Stomach (tissue), 8 donors: ENCODE measurements at regions not wholly inside any gene's neighbourhood (a gene's known extent, or its start where the extent isn't known, plus 50 kb on each side); places are given as distances from the start of the nearest gene placed in this dataset.

Experiments used
- DNase-seq, 2 donors: peaks; one replicate each; pipeline versions ENCODE4 v3.0.0 to v3.0.0-alpha.2; 2013 to 2019
- H3K27ac ChIP-seq, 5 donors: fragments of 200-600 bp in 4 of 5; sonication (generic) in 4 of 5; one replicate each; pipeline ENCODE4 v1.5.1; 2013 to 2019; ENCODE audit warnings: mild to moderate bottlenecking in 1 of 5, moderate library complexity in 1 of 5
- H3K27me3 ChIP-seq, 3 donors: fragments of 200-600 bp; sonication (generic); one replicate each; pipeline ENCODE4 v1.5.1; 2017 to 2019; ENCODE audit warnings: mixed run types in 1 of 3
- H3K36me3 ChIP-seq, 4 donors: fragments of 200-600 bp; sonication (generic); 1 replicate in 3 of 4; 2 replicates in 1 of 4; pipeline ENCODE4 v1.5.1; 2016 to 2019
- H3K4me1 ChIP-seq, 4 donors: fragments of 200-600 bp; sonication (generic); one replicate each; pipeline ENCODE4 v1.5.1; 2016 to 2019
- H3K4me3 ChIP-seq, 4 donors: fragments of 200-600 bp; sonication (generic) in 3 of 4; one replicate each; pipeline ENCODE4 v1.5.1; 2016 to 2019; ENCODE audit warnings: mild to moderate bottlenecking in 1 of 4
- H3K9me3 ChIP-seq, 4 donors: fragments of 200-600 bp; sonication (generic); one replicate each; pipeline ENCODE4 v1.5.1; 2016 to 2019
- EP300 ChIP-seq: sonication (generic); formaldehyde crosslinking; IDR thresholded peaks from one replicate; pipeline ENCODE4 v1.6.1; 2017; ENCODE audit warnings: antibody characterized with exemption
- POLR2A ChIP-seq, 4 donors: fragments of 450-650 bp; IDR thresholded peaks; one replicate each; pipeline ENCODE4 v1.6.1; 2016; ENCODE audit warnings: antibody characterized with exemption in 4 of 4, control low read depth in 2 of 4, mild to moderate bottlenecking in 1 of 4, moderate library complexity in 1 of 4
- POLR2AphosphoS5 ChIP-seq, 3 donors: sonication (generic); formaldehyde crosslinking; IDR thresholded peaks; one replicate each; pipeline ENCODE4 v1.6.1; 2016; ENCODE audit warnings: antibody characterized with exemption in 3 of 3
- WGBS, 5 donors: extraction: QIAGEN DNeasy Blood & Tissue Kit in 3 of 5; methylation state at CpG; one replicate each; pipeline versions ENCODE4 v1.1.5 to v1.1.7; 2013 to 2018; 5-methylcytosine and 5-hydroxymethylcytosine counted together
- intact Hi-C: fragments of 100-400 bp; cut with DNase I; formaldehyde crosslinking; loops from one replicate; pipeline ENCODE4 v1.15.1; 2023; ENCODE audit warnings: low total_unique reads
- TF ChIP-seq, protein P1 (sequence below), 7 experiments: fragments of 450-650 bp in 4 of 7; fragments of 200-600 bp in 3 of 7; sonication (generic) in 3 of 7; IDR thresholded peaks; one replicate each; pipeline ENCODE4 v1.5.1; 2016 to 2019; ENCODE audit warnings: antibody characterized with exemption in 7 of 7, control low read depth in 2 of 7, mild to moderate bottlenecking in 1 of 7
- donor health status: healthy with polysubstance abuse.
- donor health status: Bipolar disorder and iron deficiency.
- donor health status: healthy.

DNA sequence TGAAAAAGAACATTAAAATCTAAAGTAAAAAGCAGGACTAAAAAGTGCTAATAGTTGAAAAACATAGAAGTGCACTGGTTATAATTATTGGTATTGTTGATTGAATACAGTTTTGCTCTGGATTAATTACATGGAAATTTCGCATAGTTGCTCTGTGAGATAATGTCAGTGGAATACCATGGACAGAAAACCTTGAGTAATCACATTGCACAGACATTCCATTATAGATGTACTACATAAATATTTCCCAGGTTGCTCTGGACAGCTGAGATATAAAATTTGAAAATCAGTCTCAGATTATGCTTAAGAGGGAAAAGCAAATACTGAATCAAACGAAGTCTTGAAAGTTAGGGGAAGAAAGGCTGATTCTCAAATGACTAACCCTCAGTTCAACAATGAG lies 439.3 kb upstream of the FLRT2 start:
- no peak for DNase-seq
- H3K27ac ChIP-seq, result no peak overlapping the region
- no peaks in the 10 kb centered on the region for H3K9me3 ChIP-seq
- H3K27me3 ChIP-seq, result no peaks in the 10 kb centered on the region
- 57 to 76% (median 62%) methylated on average over 2 of the region's 2 CpGs for WGBS, 5 donors
- H3K36me3 ChIP-seq, result no peaks in the 10 kb centered on the region
- no peak for TF ChIP-seq EP300
- TF ChIP-seq, protein P1, sequence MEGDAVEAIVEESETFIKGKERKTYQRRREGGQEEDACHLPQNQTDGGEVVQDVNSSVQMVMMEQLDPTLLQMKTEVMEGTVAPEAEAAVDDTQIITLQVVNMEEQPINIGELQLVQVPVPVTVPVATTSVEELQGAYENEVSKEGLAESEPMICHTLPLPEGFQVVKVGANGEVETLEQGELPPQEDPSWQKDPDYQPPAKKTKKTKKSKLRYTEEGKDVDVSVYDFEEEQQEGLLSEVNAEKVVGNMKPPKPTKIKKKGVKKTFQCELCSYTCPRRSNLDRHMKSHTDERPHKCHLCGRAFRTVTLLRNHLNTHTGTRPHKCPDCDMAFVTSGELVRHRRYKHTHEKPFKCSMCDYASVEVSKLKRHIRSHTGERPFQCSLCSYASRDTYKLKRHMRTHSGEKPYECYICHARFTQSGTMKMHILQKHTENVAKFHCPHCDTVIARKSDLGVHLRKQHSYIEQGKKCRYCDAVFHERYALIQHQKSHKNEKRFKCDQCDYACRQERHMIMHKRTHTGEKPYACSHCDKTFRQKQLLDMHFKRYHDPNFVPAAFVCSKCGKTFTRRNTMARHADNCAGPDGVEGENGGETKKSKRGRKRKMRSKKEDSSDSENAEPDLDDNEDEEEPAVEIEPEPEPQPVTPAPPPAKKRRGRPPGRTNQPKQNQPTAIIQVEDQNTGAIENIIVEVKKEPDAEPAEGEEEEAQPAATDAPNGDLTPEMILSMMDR (IDR thresholded peaks at IDR 0.05), result no peak
- TF ChIP-seq POLR2AphosphoS5 (IDR thresholded peaks at IDR 0.05), result no peak
- no peak for TF ChIP-seq POLR2A (IDR thresholded peaks at IDR 0.05)
- no peak overlapping the region for H3K4me3 ChIP-seq
- no peaks in the 10 kb centered on the region for H3K4me1 ChIP-seq
- intact Hi-C loops, result no loop called here

DNA sequence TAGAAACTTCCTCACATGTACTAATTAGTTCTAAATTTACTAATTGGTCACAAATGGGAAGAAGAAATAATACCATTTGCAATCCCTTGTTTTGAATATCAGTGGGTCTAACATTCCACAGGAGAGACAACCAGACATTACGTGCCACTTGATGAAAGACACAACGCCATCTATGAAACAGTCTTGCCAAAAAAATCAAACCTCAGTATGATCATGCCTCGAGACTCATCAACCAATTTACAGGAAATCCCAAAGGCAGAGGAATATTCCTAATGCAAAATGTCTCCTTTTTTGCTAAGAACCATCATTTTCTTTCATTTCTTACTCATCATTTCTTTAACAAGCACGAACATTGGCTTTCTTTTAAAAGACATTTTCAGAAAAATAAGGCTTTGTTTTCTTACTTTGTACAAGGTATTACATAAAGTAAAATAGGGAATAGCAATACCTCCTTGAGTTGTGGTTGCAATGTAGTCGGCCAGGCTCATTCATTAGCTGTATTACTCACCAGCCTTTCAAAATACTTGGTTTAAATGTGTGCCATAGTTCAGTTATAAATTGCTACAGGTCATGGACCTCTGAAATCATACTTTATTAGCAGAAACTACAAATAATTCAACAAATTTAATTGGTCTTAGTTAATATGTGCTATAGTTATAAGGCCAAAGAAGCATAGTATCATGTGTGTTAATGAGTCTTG lies 436.2 kb upstream of the FLRT2 start:
- Histone ChIP-seq H3K4me3 (no peak overlapping the region), H3K9me3 (no peaks in the 10 kb centered on the region), H3K27me3 (no peaks in the 10 kb centered on the region), H3K36me3 (no peaks in the 10 kb centered on the region), H3K4me1 (no peaks in the 10 kb centered on the region), H3K27ac (no peak overlapping the region)
- DNase-seq, result no peak
- TF ChIP-seq EP300 (no peak), POLR2AphosphoS5 (IDR thresholded peaks at IDR 0.05) (no peak)
- WGBS, 5 donors, result 83 to 91% (median 87%) methylated on average over 5 of the region's 5 CpGs
- intact Hi-C loops, result no loop called here

DNA sequence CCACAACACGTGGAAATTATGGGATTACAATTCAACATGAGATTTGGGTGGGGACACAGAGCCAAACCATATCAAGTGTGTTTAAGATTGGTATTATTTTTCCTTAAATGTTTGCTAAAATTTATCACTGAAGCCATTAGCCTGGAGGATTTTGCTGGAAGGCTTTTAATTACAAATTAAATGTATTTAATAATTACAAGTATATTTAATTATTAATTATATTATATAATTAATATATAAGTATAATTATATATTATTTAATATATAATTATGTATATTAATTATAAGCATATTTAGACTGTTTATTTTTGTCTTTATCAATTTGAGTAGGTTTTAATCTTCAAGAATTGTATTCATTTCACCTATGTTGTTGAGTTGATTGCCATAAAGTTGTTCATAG lies 427.4 kb upstream of the FLRT2 start:
- TF ChIP-seq, protein P1 (IDR thresholded peaks at IDR 0.05), result no peak
- DNase-seq, result no peak
- Histone ChIP-seq H3K36me3 (no peaks in the 10 kb centered on the region), H3K4me1 (no peaks in the 10 kb centered on the region), H3K27ac (no peak overlapping the region), H3K9me3 (no peaks in the 10 kb centered on the region), H3K27me3 (no peaks in the 10 kb centered on the region), H3K4me3 (no peak overlapping the region)
- WGBS, 5 donors, result 22 to 82% (median 55%) methylated on average over 1 of the region's 1 CpG
- intact Hi-C loops, result no loop called here

DNA sequence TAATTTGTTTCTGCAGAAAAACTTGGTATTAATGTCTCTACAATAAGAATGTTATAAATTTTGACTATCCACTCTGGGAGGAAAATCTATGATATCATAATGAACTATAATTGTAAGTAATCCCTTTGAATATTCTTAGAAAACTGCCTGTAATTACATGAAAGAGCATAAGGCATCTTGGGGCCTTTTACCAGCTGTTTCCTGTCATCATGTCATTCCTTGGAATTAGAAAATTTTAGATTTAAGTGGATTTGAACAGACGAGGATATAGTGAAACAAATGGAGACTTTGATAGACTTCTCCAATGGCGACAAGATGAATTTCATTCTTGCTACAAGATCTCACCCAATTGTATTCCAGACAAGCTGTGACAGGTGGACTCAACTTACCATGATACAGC lies 423.4 kb upstream of the FLRT2 start:
- Histone ChIP-seq H3K27me3 (no peaks in the 10 kb centered on the region), H3K36me3 (no peaks in the 10 kb centered on the region), H3K4me3 (no peak overlapping the region), H3K27ac (no peak overlapping the region), H3K9me3 (no peaks in the 10 kb centered on the region), H3K4me1 (no peaks in the 10 kb centered on the region)
- TF ChIP-seq POLR2A (IDR thresholded peaks at IDR 0.05) (no peak), POLR2AphosphoS5 (IDR thresholded peaks at IDR 0.05) (no peak), EP300 (no peak)
- TF ChIP-seq, protein P1 (IDR thresholded peaks at IDR 0.05), result no peak
- intact Hi-C loops, result no loop called here
- DNase-seq, result no peak
- WGBS, 5 donors, result 79 to 91% (median 83%) methylated on average over 2 of the region's 2 CpGs

DNA sequence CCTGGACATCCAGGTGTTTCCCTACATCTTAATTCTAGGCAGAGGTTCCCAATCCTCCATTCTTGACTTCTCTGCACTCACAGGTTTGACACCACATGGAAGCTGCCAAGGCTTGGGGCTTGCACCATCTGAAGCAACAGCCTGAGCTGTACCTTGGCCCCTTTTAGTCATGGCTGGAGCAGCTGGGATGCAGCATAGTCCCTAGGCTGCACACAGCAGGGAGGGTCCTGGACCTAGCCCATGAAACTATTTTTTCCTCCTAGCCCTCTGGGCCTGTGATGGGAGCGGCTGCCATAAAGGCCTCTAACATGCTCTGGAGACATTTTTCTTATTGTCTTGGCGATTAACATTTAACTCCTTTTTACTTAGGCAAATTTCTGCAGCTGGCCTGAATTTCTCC lies 417.2 kb upstream of the FLRT2 start:
- Histone ChIP-seq H3K4me1 (no peaks in the 10 kb centered on the region), H3K36me3 (no peaks in the 10 kb centered on the region), H3K4me3 (no peak overlapping the region), H3K27ac (no peak overlapping the region), H3K27me3 (no peaks in the 10 kb centered on the region), H3K9me3 (peaks cover 0 to 10% (median 4%) of the 10 kb centered on the region in 4 donors)
- TF ChIP-seq POLR2AphosphoS5 (IDR thresholded peaks at IDR 0.05) (no peak), POLR2A (IDR thresholded peaks at IDR 0.05) (no peak), EP300 (no peak)
- TF ChIP-seq, protein P1 (IDR thresholded peaks at IDR 0.05), result no peak
- no peak for DNase-seq
- intact Hi-C loops, result no loop called here
- 86 to 96% (median 92%) methylated on average over 2 of the region's 2 CpGs for WGBS, 5 donors
